Aorta (tissue), 5 donors: ENCODE measurements at regions not wholly inside any gene's neighbourhood (a gene's known extent, or its start where the extent isn't known, plus 50 kb on each side); places are given as distances from the start of the nearest gene placed in this dataset.

Source experiments
- ATAC-seq: fragments of 200-7000 bp; cut with Tn5 transposase; one replicate; pipeline ENCODE4 v1.9.1; 2022; ENCODE audit warnings: moderate library complexity; ENCODE audit not compliant: low FRiP score
- DNase-seq, 2 donors: peaks; one replicate each; pipeline ENCODE4 v3.0.0-alpha.2; 2020
- H3K27ac ChIP-seq, 2 donors: one replicate each; pipeline ENCODE4 v1.5.1; 2013; ENCODE audit warnings: low read length in 2 of 2, mild to moderate bottlenecking in 2 of 2, moderate library complexity in 2 of 2, control low read depth in 1 of 2, inconsistent platforms in 1 of 2, low read depth in 1 of 2
- H3K27me3 ChIP-seq, 2 donors: one replicate each; pipeline ENCODE4 v1.6.1; 2013; ENCODE audit warnings: control low read depth in 1 of 2, low read length in 1 of 2, mild to moderate bottlenecking in 1 of 2, moderate library complexity in 1 of 2; ENCODE audit not compliant: insufficient read depth in 2 of 2, control insufficient read depth in 1 of 2
- H3K36me3 ChIP-seq, 2 donors: one replicate each; pipeline ENCODE4 v1.6.1; 2013; ENCODE audit warnings: control low read depth in 1 of 2, low read length in 1 of 2, mild to moderate bottlenecking in 1 of 2; ENCODE audit not compliant: insufficient read depth in 2 of 2, control insufficient read depth in 1 of 2
- H3K4me1 ChIP-seq, 2 donors: one replicate each; pipeline ENCODE4 v1.6.1; 2013; ENCODE audit warnings: low read length in 2 of 2, control low read depth in 1 of 2, mild to moderate bottlenecking in 1 of 2, moderate library complexity in 1 of 2; ENCODE audit not compliant: insufficient read depth in 2 of 2, control insufficient read depth in 1 of 2
- H3K4me3 ChIP-seq, 2 donors: one replicate each; pipeline ENCODE4 v1.5.1; 2013; ENCODE audit warnings: low read length in 2 of 2, control low read depth in 1 of 2, mild to moderate bottlenecking in 1 of 2
- H3K9me3 ChIP-seq: one replicate; pipeline ENCODE4 v1.6.1; 2013; ENCODE audit warnings: mild to moderate bottlenecking, low read length; ENCODE audit not compliant: control insufficient read depth
- WGBS, 2 donors: extraction: QIAGEN DNeasy Blood & Tissue Kit; methylation state at CpG; one replicate each; pipeline ENCODE4 v1.1.7; 2013; 5-methylcytosine and 5-hydroxymethylcytosine counted together
- intact Hi-C, 2 donors: fragments of 100-400 bp; cut with DNase I; formaldehyde crosslinking; loops; one replicate each; pipeline versions ENCODE4 v1.14.2 to v1.15.0; 2022
- donor health status: healthy with polysubstance abuse.
- donor health status: Bipolar disorder and iron deficiency.
- donor health status: DM: no; HTN: no; CAD: no.
- donor health status: DM: no; HTN: no; CAD: no.
- donor health status: DM: yes; HTN: yes; CAD: no.

DNA sequence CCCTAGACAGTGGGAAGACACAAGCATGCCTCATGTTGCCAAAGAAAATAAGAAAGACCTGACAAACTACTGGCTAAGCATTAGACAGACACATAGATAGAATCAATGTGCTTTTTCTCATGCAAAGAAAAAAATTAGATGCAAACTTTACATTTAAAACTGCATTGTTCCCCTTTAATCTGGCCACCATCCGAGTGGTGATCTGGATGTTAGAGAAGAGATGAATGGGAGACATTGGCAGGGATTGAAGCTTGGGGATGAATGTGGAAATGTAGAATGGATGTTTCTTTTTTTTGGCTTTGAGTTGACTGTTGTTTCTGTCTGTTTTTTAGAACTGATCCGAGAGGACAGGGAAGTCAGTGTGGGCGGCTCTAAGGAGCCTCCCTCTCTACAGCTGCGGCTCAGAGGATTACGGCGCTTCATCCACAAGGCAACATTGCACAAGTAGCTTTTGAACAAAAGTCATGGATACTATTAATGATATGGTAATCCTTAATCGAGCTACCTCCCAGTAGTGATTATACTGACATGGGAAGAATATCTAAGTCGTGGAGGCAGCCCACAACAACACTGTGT is 53.0 kb downstream of the HELT start:
- DNase-seq: no peak
- ATAC-seq: no peak
- H3K9me3 ChIP-seq: no peaks in the 10 kb centered on the region
- 83 to 87% methylated on average over 8 of the region's 8 CpGs for WGBS, 2 donors
- H3K36me3 ChIP-seq: no peaks in the 10 kb centered on the region
- no peaks in the 10 kb centered on the region for H3K4me1 ChIP-seq
- intact Hi-C loops: no loop called here
- no peak overlapping the region for H3K4me3 ChIP-seq
- H3K27me3 ChIP-seq: no peaks in the 10 kb centered on the region
- H3K27ac ChIP-seq: no peak overlapping the region

- H3K27ac ChIP-seq: no peak overlapping the region
- no peaks in the 10 kb centered on the region for H3K9me3 ChIP-seq
- no peak overlapping the region for H3K4me3 ChIP-seq
- intact Hi-C loops: no loop called here
- no peaks in the 10 kb centered on the region for H3K4me1 ChIP-seq
- no peaks in the 10 kb centered on the region for H3K27me3 ChIP-seq
- WGBS, 2 donors: 59 to 66% methylated on average over 6 of the region's 6 CpGs
- no peak for ATAC-seq
- no peak for DNase-seq
- H3K36me3 ChIP-seq: no peaks in the 10 kb centered on the region
These were observed 61.1 kb downstream of the HELT start for GRCh38 chr4:185079271-185079905.

- Histone ChIP-seq H3K27me3 (no peaks in the 10 kb centered on the region), H3K36me3 (no peaks in the 10 kb centered on the region), H3K4me1 (no peaks in the 10 kb centered on the region), H3K4me3 (no peak overlapping the region), H3K27ac (no peak overlapping the region), H3K9me3 (no peaks in the 10 kb centered on the region)
- intact Hi-C loops: no loop called here
- DNase-seq (no peak), ATAC-seq (no peak)
- 83 to 86% methylated on average over 4 of the region's 4 CpGs for WGBS, 2 donors
These were observed 62.3 kb downstream of the HELT start for GRCh38 chr4:185080545-185080944.

DNA sequence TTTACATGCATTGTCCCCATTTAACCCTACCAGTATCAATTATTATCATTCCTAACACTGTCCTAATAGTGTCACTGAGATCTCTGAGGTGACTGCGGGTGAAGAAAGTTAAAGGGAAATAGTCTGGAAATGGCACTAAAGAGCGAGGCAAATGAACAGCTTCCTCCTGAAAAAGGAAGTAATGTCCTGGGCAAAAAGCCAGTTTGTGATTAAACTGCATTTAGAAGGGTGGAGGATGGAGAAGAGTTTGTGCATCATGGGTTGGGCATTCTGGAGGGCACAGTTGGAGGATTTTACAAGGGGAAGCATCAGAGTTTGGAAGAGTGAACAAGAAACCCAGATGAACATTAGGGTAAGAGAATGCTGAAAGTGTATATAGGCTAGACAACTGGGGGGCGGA is 60.5 kb upstream of the SLC25A4 start:
- no peak for ATAC-seq
- intact Hi-C loops: no loop called here
- no peak for DNase-seq

GRCh38 chr4:185086053-185086452 is 57.0 kb upstream of the SLC25A4 start:
- DNase-seq: no peak
- intact Hi-C loops: no loop called here
- H3K27ac ChIP-seq: no peak overlapping the region
- 59 to 67% methylated on average over 16 of the region's 16 CpGs for WGBS, 2 donors
- H3K4me3 ChIP-seq: no peak overlapping the region
- no peaks in the 10 kb centered on the region for H3K4me1 ChIP-seq
- ATAC-seq: no peak
- no peaks in the 10 kb centered on the region for H3K27me3 ChIP-seq
- H3K36me3 ChIP-seq: no peaks in the 10 kb centered on the region
- no peaks in the 10 kb centered on the region for H3K9me3 ChIP-seq

More for the DNA sequence above, 60.5 kb upstream of the SLC25A4 start:
- Histone ChIP-seq H3K4me3 (no peak overlapping the region), H3K27ac (no peak overlapping the region), H3K4me1 (no peaks in the 10 kb centered on the region), H3K9me3 (no peaks in the 10 kb centered on the region), H3K27me3 (no peaks in the 10 kb centered on the region), H3K36me3 (no peaks in the 10 kb centered on the region)
- 88 to 91% methylated on average over 3 of the region's 3 CpGs for WGBS, 2 donors

- ATAC-seq (no peak), DNase-seq (no peak)
- H3K27me3 ChIP-seq: no peaks in the 10 kb centered on the region
- H3K36me3 ChIP-seq: no peaks in the 10 kb centered on the region
- intact Hi-C loops: no loop called here
- no peaks in the 10 kb centered on the region for H3K9me3 ChIP-seq
- no peaks in the 10 kb centered on the region for H3K4me1 ChIP-seq
- WGBS, 2 donors: 72 to 77% methylated on average over 6 of the region's 6 CpGs
- no peak overlapping the region for H3K27ac ChIP-seq
- no peak overlapping the region for H3K4me3 ChIP-seq
These were observed 54.2 kb upstream of the SLC25A4 start for GRCh38 chr4:185088899-185089298.

GRCh38 chr4:185090592-185090991 is 52.5 kb upstream of the SLC25A4 start:
- ATAC-seq: no peak
- Histone ChIP-seq H3K36me3 (no peaks in the 10 kb centered on the region), H3K4me1 (no peaks in the 10 kb centered on the region), H3K27ac (no peak overlapping the region), H3K9me3 (no peaks in the 10 kb centered on the region), H3K27me3 (no peaks in the 10 kb centered on the region), H3K4me3 (no peak overlapping the region)
- 90 to 97% methylated on average over 1 of the region's 1 CpG for WGBS, 2 donors
- intact Hi-C loops: loop anchor here (10.0 kb wide), 2 partner anchors 86 to 346 kb away; no protein-coding TSS in a partner anchor
- DNase-seq: no peak

GRCh38 chr4:185092535-185093197 is 50.4 kb upstream of the SLC25A4 start:
- ATAC-seq (no peak), DNase-seq (no peak)
- Histone ChIP-seq H3K27me3 (no peaks in the 10 kb centered on the region), H3K4me3 (no peak overlapping the region), H3K36me3 (no peaks in the 10 kb centered on the region), H3K4me1 (no peaks in the 10 kb centered on the region), H3K27ac (no peak overlapping the region), H3K9me3 (no peaks in the 10 kb centered on the region)
- WGBS, 2 donors: 95% methylated on average over 6 of the region's 6 CpGs
- intact Hi-C loops: loop anchor here (10.0 kb wide), 2 partner anchors 88 to 348 kb away; no protein-coding TSS in a partner anchor
